ENCODE measurements at regions not wholly inside any gene's neighbourhood (a gene's known extent, or its start where the extent isn't known, plus 50 kb on each side); places are given as distances from the start of the nearest gene placed in this dataset.

DNA sequence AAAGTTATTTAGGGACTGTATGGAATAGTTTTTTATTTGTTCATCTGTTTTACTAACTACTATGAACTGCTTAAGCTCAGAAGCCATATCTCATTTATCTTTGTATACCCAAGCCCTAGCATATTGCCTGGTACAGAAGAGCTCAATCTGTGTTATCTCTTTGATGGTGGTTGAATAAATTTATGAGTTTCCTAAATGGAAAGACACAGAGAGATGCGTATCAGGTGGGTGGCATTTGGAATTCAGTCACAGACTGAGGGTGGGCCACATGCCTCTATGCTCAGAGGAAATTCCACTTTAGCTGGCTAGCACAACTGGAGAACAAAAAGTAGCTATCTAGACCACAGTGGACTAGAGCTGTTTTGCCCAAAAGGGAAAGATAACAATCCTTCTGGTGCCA is 145.5 kb downstream of the SLC6A15 start:
- H3K27ac Mint-ChIP-seq, result no peak overlapping the region
- DNase-seq, result no peak
- ATAC-seq, result no peak
- H3K27me3 Mint-ChIP-seq, result no peaks in the 10 kb centered on the region
- H3K4me3 Mint-ChIP-seq, result no peak overlapping the region
- no peaks in the 10 kb centered on the region for H3K9me3 ChIP-seq (ENCODE audit: control insufficient read depth, low read length, poor library complexity, severe bottlenecking)
- H3K4me1 Mint-ChIP-seq, result no peaks in the 10 kb centered on the region
- no peaks in the 10 kb centered on the region for H3K36me3 Mint-ChIP-seq (ENCODE audit: low read depth)

DNA sequence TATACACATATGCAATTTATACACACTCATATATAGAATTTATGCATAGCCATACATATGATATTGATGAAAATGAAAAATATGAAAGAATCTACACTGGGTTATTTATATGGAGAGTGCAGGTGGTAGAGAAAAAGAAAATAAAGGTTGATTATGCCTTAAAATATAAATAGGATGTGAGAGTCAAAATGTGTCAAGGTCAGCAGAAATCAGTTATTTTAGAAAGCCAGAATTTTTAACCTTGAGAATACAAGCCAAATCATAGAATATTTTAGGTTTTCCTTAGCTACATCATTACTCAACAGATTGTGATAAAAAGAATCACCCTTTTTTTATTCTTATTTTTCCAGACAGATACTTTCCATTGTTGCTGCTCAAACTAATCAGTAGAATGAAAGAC is 146.2 kb downstream of the SLC6A15 start:
- no peaks in the 10 kb centered on the region for H3K36me3 Mint-ChIP-seq (ENCODE audit: low read depth)
- no peaks in the 10 kb centered on the region for H3K4me1 Mint-ChIP-seq
- DNase-seq, result no peak
- no peak for ATAC-seq
- H3K27ac Mint-ChIP-seq, result no peak overlapping the region
- no peaks in the 10 kb centered on the region for H3K9me3 ChIP-seq (ENCODE audit: control insufficient read depth, low read length, poor library complexity, severe bottlenecking)
- no peaks in the 10 kb centered on the region for H3K27me3 Mint-ChIP-seq
- H3K4me3 Mint-ChIP-seq, result no peak overlapping the region

DNA sequence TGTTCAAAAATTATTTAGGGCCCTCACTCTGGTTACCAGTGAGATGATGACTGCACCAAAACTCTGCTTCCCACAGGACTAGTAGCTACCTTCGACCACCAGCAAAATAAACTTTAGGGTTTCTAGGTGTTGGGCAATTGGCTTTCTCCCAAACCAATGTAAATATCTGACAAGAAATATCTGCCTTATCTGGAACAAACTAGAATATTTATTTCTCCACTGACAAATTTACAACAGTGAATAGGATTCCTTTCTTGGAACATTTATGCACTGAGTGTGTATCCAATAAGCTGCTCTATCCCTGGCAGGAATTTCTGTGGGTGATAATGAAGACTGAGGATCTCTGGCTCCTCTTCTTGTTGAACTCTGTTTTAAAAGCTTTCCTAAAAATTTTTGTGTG is 148.6 kb downstream of the SLC6A15 start:
- ATAC-seq (no peak), DNase-seq (no peak)
- H3K9me3 ChIP-seq (ENCODE audit: control insufficient read depth, low read length, poor library complexity, severe bottlenecking), result no peaks in the 10 kb centered on the region
- H3K36me3 Mint-ChIP-seq (ENCODE audit: low read depth), result no peaks in the 10 kb centered on the region
- H3K4me1 Mint-ChIP-seq, result no peaks in the 10 kb centered on the region
- H3K4me3 Mint-ChIP-seq, result no peak overlapping the region
- no peaks in the 10 kb centered on the region for H3K27me3 Mint-ChIP-seq
- H3K27ac Mint-ChIP-seq, result no peak overlapping the region

DNA sequence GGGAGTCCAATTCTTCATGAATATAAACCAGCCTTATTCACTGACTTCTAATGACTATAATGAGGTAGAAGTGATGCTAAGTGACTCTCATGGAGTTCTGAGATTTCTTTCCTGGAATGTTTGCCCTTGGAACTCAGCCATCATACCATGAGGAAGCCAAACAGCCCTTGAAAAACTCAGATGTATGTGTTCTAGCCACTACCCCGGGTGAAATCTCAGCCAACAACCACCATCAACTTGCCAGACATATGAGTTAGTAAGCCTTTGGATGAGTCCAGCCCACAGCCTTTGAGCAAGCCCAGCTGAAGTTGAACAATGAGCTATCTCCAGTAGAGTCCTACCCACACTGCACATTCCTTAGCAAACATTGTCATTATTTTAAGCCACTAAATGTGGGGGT is 149.5 kb downstream of the SLC6A15 start:
- no peaks in the 10 kb centered on the region for H3K9me3 ChIP-seq (ENCODE audit: control insufficient read depth, low read length, poor library complexity, severe bottlenecking)
- H3K4me1 Mint-ChIP-seq, result no peaks in the 10 kb centered on the region
- DNase-seq (no peak), ATAC-seq (no peak)
- no peaks in the 10 kb centered on the region for H3K27me3 Mint-ChIP-seq
- H3K27ac Mint-ChIP-seq, result no peak overlapping the region
- H3K36me3 Mint-ChIP-seq (ENCODE audit: low read depth), result no peaks in the 10 kb centered on the region
- no peak overlapping the region for H3K4me3 Mint-ChIP-seq

DNA sequence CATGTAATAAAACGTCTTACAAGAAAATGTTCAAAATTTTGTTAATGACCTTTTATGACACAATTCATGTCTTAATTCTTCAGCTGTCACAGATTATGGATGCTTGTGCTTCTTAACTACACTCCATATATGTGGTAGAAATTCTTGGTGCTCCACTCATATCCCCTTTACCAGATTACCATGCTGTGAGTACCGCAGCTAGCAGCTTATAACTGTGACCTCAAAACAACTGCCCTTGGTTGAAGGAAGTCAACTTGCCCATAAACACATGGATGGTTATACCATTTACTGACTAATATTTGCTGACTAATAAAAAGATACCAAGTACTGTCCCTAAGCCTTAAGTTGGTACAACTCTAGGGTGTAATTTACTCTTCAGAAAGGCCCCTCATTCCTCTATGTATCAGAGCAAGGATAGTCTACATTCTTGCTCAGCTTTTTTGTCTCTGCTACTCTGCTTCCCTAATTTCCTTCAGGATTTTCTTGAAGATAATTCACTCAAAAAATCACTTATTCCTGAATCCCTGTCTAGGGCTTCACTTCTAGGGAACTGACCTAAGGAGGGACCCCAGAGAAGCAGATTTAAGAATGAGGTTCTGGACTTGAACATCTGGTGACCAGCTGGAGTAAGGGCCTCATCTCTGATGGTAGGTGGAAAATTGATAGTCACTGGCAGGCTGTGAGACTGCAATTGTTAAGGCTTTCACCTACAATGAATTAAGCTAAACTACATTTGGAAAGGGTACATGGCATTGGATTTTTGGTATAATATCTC is 152.3 kb downstream of the SLC6A15 start:
- Mint-ChIP-seq H3K36me3 (ENCODE audit: low read depth) (no peaks in the 10 kb centered on the region), H3K27ac (no peak overlapping the region), H3K27me3 (no peaks in the 10 kb centered on the region), H3K4me1 (no peaks in the 10 kb centered on the region), H3K4me3 (no peak overlapping the region)
- no peak for DNase-seq
- H3K9me3 ChIP-seq (ENCODE audit: control insufficient read depth, low read length, poor library complexity, severe bottlenecking), result no peaks in the 10 kb centered on the region
- no peak for ATAC-seq

DNA sequence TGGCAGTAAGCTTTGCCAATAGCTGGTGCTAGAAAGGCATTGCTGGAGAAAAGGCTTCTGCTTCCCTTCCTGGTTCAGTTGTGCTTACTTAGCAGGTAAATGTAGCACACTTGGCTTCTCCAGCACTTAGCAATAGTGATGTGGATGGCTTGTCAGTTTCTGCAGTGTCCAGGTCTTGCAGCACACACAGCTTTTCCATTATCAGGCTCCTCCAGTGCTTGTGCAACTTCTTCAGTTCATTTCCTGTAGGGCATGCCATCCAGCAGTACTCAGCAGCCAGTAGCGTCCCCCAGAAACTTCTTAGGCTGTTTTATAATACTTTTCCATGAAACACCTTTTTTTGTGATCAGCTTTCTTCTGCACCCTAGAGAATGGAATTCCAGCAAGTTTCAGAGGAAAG is 154.6 kb downstream of the SLC6A15 start:
- no peaks in the 10 kb centered on the region for H3K4me1 Mint-ChIP-seq
- H3K27me3 Mint-ChIP-seq, result no peaks in the 10 kb centered on the region
- no peak overlapping the region for H3K4me3 Mint-ChIP-seq
- ATAC-seq (no peak), DNase-seq (no peak)
- no peaks in the 10 kb centered on the region for H3K9me3 ChIP-seq (ENCODE audit: control insufficient read depth, low read length, poor library complexity, severe bottlenecking)
- H3K36me3 Mint-ChIP-seq (ENCODE audit: low read depth), result no peaks in the 10 kb centered on the region
- no peak overlapping the region for H3K27ac Mint-ChIP-seq

DNA sequence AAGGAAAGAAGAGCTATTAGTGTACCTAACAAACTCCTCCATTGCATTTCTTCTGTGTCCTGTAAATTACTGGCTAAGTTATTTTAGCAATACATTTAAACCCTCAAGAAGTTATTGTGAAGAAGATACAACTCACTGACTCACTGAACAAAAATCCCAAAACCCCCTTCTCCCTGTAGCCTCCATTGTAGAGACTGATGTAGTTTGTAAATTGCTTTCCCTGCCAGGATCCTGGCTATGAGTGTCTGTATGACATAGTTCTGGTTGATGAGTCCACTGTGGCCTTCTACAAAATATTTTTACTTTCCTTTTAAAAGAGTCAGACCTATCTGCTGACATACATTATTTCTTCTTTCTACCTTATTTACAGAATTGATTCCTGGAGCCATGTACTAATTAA is 155.6 kb downstream of the SLC6A15 start:
- Mint-ChIP-seq H3K4me1 (no peaks in the 10 kb centered on the region), H3K4me3 (no peak overlapping the region), H3K27me3 (no peaks in the 10 kb centered on the region), H3K36me3 (ENCODE audit: low read depth) (no peaks in the 10 kb centered on the region), H3K27ac (no peak overlapping the region)
- DNase-seq, result no peak
- no peaks in the 10 kb centered on the region for H3K9me3 ChIP-seq (ENCODE audit: control insufficient read depth, low read length, poor library complexity, severe bottlenecking)
- ATAC-seq, result no peak

DNA sequence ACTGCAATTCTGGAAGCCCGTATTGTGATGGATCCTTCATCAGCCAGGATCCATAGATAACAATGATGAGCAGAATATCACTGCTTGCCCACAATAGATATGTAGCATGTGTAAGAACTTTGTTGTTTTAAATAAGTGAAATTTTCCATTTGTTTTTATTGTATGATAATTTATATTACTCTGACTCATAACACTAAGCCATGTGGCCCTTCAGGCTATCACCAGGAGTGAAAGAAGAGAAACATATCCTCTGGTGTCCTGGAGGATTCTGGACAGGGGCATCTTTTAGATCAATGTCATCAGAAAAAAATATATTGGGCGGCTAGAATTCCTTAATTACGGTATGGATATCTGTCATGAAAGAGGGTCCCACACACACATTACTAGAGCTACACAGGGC is 167.5 kb downstream of the SLC6A15 start:
- Mint-ChIP-seq H3K4me1 (no peaks in the 10 kb centered on the region), H3K36me3 (ENCODE audit: low read depth) (no peaks in the 10 kb centered on the region), H3K27me3 (no peaks in the 10 kb centered on the region), H3K27ac (no peak overlapping the region), H3K4me3 (no peak overlapping the region)
- no peak for DNase-seq
- H3K9me3 ChIP-seq (ENCODE audit: control insufficient read depth, low read length, poor library complexity, severe bottlenecking), result no peaks in the 10 kb centered on the region
- no peak for ATAC-seq

DNA sequence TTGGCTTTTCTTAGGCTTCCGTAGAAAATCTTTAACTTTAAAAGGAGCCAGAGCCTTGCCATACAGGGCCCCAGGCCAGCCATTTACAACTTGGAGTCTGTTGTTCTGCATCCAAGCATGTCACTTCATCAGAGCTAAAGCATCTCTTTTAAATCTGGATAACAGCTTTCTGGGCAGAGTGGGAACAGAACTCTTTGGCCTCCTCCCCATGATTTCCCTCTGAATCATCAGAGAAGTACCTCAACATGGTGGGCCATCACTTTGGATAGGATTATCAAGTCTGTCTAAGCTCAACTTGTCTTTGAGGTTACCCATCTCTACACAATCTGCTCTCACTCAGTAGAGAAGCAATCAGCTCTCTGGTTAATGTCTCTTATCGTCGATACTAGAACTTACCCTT is 170.9 kb downstream of the SLC6A15 start:
- H3K9me3 ChIP-seq (ENCODE audit: control insufficient read depth, low read length, poor library complexity, severe bottlenecking), result no peaks in the 10 kb centered on the region
- DNase-seq (no peak), ATAC-seq (no peak)
- Mint-ChIP-seq H3K36me3 (ENCODE audit: low read depth) (no peaks in the 10 kb centered on the region), H3K4me1 (no peaks in the 10 kb centered on the region), H3K4me3 (no peak overlapping the region), H3K27ac (no peak overlapping the region), H3K27me3 (no peaks in the 10 kb centered on the region)

DNA sequence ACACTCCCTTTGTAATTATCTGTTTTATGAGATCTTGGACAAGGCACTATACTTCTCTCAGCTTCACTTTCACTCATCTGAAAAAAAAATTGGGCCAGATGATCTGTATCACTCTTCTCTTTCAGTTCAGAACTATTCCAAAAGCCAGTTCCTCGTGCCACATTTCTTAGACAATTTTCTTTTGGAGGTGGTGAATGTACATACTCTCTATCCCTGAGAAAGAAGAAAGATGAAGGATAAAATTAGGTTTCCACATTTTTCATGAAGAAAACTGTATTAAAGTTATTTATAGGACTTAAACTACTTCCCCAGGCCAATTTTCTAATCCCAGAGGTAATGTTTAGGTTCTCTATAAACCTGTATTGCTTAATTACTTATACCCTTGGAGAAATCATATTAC is 171.6 kb downstream of the SLC6A15 start:
- Mint-ChIP-seq H3K27ac (no peak overlapping the region), H3K4me3 (no peak overlapping the region), H3K4me1 (no peaks in the 10 kb centered on the region), H3K27me3 (no peaks in the 10 kb centered on the region), H3K36me3 (ENCODE audit: low read depth) (no peaks in the 10 kb centered on the region)
- ATAC-seq (no peak), DNase-seq (no peak)
- H3K9me3 ChIP-seq (ENCODE audit: control insufficient read depth, low read length, poor library complexity, severe bottlenecking), result no peaks in the 10 kb centered on the region

DNA sequence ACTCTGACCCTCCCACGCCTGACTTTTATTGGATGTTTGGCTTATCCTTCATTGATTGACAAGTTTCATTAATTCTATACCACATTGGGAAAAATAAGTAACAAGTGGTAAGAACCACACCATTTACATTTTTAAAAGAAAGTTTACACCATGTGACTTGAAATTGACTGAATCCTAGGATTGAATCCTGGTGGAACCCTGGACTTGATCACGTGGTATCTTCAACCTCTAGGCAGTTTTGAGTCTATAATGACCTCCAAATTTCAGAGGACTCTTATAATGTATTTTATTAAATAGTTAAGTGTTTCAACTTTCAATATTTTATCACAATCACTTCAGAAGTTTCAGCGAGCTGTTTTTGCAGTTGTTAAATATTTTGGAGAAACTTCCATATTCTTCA is 172.0 kb downstream of the SLC6A15 start:
- Mint-ChIP-seq H3K27me3 (no peaks in the 10 kb centered on the region), H3K27ac (no peak overlapping the region), H3K36me3 (ENCODE audit: low read depth) (no peaks in the 10 kb centered on the region), H3K4me3 (no peak overlapping the region), H3K4me1 (no peaks in the 10 kb centered on the region)
- H3K9me3 ChIP-seq (ENCODE audit: control insufficient read depth, low read length, poor library complexity, severe bottlenecking), result no peaks in the 10 kb centered on the region
- DNase-seq (no peak), ATAC-seq (no peak)

DNA sequence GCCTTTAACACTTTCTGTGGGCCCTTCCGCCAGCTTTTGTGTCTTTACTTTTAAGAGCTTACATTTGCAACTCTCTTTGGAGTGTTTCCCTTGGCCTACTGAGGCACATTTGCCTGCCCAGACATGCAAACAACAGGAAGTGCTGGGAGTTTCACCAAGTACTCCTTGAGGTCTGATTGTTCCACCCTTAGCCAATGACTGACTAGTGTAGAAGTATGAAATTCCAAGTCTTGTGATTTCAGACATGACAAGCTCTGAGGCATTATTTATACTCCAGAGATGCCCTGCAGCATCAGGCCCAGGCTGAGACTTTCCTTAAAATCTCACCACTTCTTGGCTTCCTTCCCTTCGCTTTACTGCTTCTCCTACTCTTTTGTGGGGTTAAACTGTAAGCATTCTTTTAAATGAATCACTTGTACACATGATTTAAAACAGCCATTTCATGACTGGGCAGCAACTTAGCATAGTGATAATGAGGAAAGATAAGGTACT is 174.1 kb downstream of the SLC6A15 start:
- H3K4me1 Mint-ChIP-seq, result no peaks in the 10 kb centered on the region
- no peak for DNase-seq
- H3K4me3 Mint-ChIP-seq, result no peak overlapping the region
- ATAC-seq, result no peak
- H3K27me3 Mint-ChIP-seq, result no peaks in the 10 kb centered on the region
- no peak overlapping the region for H3K27ac Mint-ChIP-seq
- H3K36me3 Mint-ChIP-seq (ENCODE audit: low read depth), result no peaks in the 10 kb centered on the region
- no peaks in the 10 kb centered on the region for H3K9me3 ChIP-seq (ENCODE audit: control insufficient read depth, low read length, poor library complexity, severe bottlenecking)

DNA sequence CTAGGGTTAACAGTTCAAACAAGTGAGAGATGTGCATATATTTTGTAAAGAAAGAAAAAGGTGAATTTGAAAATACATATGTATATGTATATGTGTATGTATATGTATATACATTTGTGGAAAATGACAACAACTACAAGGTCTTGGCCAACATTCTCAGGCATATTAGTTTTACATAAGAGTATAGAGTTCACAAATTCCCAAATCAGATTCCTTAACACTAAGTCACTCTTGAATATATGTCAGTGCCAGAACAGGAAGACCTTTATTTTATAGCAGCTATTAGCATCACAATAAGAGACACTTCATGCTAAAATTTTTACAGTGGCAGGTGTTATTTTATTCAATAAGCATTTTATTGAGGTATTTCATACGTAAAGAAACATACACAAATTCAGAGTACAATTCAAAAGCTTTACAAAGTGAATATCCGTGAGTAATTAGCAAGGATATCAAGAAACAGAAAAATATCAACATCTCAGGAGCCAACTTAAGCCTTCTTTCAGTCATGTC is 179.7 kb downstream of the SLC6A15 start:
- H3K4me3 Mint-ChIP-seq, result no peak overlapping the region
- H3K27me3 Mint-ChIP-seq, result no peaks in the 10 kb centered on the region
- H3K27ac Mint-ChIP-seq, result no peak overlapping the region
- H3K36me3 Mint-ChIP-seq (ENCODE audit: low read depth), result no peaks in the 10 kb centered on the region
- DNase-seq (no peak), ATAC-seq (no peak)
- H3K9me3 ChIP-seq (ENCODE audit: control insufficient read depth, low read length, poor library complexity, severe bottlenecking), result no peaks in the 10 kb centered on the region
- no peaks in the 10 kb centered on the region for H3K4me1 Mint-ChIP-seq

DNA sequence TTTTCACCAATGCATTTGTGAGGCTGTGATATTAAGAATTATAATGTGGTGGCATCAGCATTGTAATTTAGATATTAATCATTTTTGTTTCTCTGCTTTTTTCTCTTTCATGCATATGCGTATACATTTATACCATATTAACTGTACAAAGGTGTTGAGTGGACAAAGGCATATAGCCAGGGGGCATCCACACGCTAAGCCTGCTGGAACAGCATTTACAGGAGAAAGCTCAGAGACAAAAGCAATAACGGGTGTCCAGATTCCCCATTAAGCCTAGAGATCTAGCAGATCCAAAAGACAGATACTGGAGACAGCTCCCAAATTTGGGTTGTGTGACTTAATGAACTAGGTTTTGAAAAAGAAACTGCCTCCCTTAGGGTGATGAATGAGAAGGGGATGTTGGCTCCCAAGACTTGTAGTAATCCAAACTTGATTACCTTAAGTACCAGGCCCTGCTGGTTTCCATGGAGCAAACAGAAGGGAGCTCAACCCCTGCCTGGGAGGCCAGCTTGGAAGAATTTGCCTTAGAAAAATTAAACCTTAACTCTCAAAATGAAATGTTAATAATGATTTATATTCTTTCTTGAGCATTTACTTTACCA is 181.9 kb downstream of the SLC6A15 start:
- H3K9me3 ChIP-seq (ENCODE audit: control insufficient read depth, low read length, poor library complexity, severe bottlenecking), result no peaks in the 10 kb centered on the region
- no peaks in the 10 kb centered on the region for H3K36me3 Mint-ChIP-seq (ENCODE audit: low read depth)
- no peaks in the 10 kb centered on the region for H3K27me3 Mint-ChIP-seq
- H3K4me1 Mint-ChIP-seq, result no peaks in the 10 kb centered on the region
- ATAC-seq, result no peak
- H3K27ac Mint-ChIP-seq, result no peak overlapping the region
- DNase-seq, result no peak
- H3K4me3 Mint-ChIP-seq, result no peak overlapping the region

Measured in T-helper 17 cell (primary cell).